ENCODE measurements at regions not wholly inside any gene's neighbourhood (a gene's known extent, or its start where the extent isn't known, plus 50 kb on each side); places are given as distances from the start of the nearest gene placed in this dataset.

GRCh38 chr9:106085479-106085878 is 391.1 kb downstream of the TMEM38B start:
- no peak for TF ChIP-seq POLR2AphosphoS5 (IDR thresholded peaks at IDR 0.05; ENCODE audit: borderline replicate concordance, low read depth, low read length)
- no peak for TF ChIP-seq EZH2 (IDR thresholded peaks at IDR 0.05)

All from SK-N-MC (cell line).